Left ventricle myocardium inferior (tissue), 1 donor: ENCODE measurements at regions not wholly inside any gene's neighbourhood (a gene's known extent, or its start where the extent isn't known, plus 50 kb on each side); places are given as distances from the start of the nearest gene placed in this dataset.

Source experiments
- DNase-seq: peaks from one replicate; pipeline ENCODE4 v3.0.0-alpha.2; 2020
- H3K27ac ChIP-seq: fragments of 200-600 bp; replicated peaks from 2 replicates; pipeline ENCODE4 v1.8.0; 2021
- H3K27me3 ChIP-seq: fragments of 200-600 bp; 2 replicates; pipeline ENCODE4 v1.8.0; 2021; ENCODE audit warnings: low read depth
- H3K36me3 ChIP-seq: fragments of 200-600 bp; 2 replicates; pipeline ENCODE4 v1.8.0; 2021
- H3K4me1 ChIP-seq: fragments of 200-600 bp; 2 replicates; pipeline ENCODE4 v1.8.0; 2021
- H3K4me3 ChIP-seq: fragments of 200-600 bp; 2 replicates; pipeline ENCODE4 v1.8.0; 2021; ENCODE audit warnings: mild to moderate bottlenecking, moderate library complexity
- H3K9me3 ChIP-seq: fragments of 200-600 bp; replicated peaks from 2 replicates; pipeline ENCODE4 v1.8.0; 2021
- intact Hi-C: fragments of 100-400 bp; cut with micrococcal nuclease; formaldehyde crosslinking; loops from one replicate; pipeline ENCODE4 v1.11.0; 2022
- TF ChIP-seq, protein P1 (sequence below): fragments of 200-600 bp; IDR thresholded peaks from 2 replicates; pipeline ENCODE4 v1.8.0; 2021; ENCODE audit warnings: antibody characterized with exemption, mild to moderate bottlenecking, borderline replicate concordance
- donor health status: DM: no; HTN: yes; CAD: no; lungs with severe emphysema.

DNA sequence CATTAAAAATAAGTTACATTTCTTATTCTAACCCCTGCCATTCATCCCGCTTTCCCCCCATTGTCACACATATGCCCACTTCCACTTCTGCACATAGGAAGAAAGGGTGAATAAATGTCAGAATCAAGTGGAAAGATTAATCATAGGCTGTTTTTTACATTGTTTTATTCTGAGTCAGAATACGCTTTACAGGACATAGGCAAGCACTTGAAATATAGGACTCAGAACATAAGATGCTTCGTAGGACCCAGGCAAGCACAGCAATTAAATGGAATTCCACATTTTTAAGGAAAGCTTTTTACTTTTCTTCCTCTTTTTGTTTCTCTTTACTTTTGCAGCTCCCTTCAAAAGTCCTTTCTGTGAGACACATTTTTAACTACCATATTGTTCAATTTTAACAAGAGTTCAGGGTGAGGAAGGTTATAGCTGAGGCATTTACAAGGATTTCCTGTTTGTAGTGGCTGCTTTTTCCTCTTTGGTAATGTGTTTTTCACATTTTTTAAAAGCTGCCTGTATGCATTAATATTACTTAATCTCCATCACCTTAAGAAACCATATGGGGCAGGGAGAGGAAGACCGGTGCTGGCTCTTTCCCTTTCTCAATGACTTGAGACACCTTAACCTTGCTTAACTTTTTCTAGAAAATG, 130.0 kb downstream of the TES start:
- TF ChIP-seq, protein P1, sequence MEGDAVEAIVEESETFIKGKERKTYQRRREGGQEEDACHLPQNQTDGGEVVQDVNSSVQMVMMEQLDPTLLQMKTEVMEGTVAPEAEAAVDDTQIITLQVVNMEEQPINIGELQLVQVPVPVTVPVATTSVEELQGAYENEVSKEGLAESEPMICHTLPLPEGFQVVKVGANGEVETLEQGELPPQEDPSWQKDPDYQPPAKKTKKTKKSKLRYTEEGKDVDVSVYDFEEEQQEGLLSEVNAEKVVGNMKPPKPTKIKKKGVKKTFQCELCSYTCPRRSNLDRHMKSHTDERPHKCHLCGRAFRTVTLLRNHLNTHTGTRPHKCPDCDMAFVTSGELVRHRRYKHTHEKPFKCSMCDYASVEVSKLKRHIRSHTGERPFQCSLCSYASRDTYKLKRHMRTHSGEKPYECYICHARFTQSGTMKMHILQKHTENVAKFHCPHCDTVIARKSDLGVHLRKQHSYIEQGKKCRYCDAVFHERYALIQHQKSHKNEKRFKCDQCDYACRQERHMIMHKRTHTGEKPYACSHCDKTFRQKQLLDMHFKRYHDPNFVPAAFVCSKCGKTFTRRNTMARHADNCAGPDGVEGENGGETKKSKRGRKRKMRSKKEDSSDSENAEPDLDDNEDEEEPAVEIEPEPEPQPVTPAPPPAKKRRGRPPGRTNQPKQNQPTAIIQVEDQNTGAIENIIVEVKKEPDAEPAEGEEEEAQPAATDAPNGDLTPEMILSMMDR: no peak
- no peaks in the 10 kb centered on the region for H3K27me3 ChIP-seq
- H3K27ac ChIP-seq: peak overlapping the region; percentile 57
- no peaks in the 10 kb centered on the region for H3K36me3 ChIP-seq
- H3K9me3 ChIP-seq: peaks cover 9% of the 10 kb centered on the region
- peaks cover 27% of the 10 kb centered on the region for H3K4me1 ChIP-seq
- no peak overlapping the region for H3K4me3 ChIP-seq
- intact Hi-C loops: loop anchor here (5.0 kb wide), 1 partner anchor 73 kb away; no protein-coding TSS in a partner anchor
- no peak for DNase-seq

DNA sequence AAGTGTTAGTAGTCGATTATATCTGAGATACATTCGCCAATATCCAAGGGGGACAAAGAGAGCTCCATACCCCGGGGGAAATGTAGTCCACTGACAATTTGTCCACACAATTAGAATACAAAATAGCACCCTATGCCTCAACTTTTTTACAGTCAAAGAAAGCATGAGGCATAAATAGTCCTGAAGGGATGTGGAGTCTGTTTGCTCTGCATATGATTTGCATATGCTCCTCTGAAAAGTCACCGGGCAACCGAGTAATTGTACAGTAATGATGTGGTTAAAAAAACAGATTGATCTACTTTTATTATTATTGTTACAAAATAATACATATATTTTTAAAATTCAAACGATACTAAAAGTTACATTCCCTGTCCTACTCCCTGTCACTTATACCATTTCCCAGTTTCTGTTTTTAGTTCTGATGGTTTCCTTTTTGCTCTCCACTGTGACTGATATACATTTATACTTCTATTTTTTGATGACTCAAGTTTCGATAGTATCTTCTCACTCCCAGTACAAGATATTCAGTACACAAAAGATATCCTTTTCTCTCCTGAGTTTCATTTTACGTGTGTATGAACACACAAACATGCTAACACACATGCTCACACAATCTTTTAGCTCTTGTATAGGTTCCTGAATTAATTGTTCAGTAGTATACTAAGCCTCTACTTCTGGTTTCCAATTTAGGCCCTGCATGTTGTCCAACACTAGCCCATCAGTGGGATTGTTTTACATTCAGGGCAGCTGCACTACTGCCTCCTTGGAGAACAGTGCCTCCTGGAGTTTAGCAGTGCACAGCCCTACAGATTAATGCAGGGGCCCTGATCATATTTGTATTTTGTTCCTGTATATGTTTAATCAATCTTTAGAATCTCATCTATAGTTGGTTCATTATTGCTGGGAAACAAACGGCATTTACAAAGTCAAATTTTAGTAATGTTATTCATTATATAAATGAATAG, 130.9 kb downstream of the TES start:
- H3K36me3 ChIP-seq: no peaks in the 10 kb centered on the region
- peak overlapping the region; percentile 57 for H3K27ac ChIP-seq
- TF ChIP-seq, protein P1: peak; percentile 46
- intact Hi-C loops: loop anchor here (5.0 kb wide), 1 partner anchor 74 kb away; no protein-coding TSS in a partner anchor
- no peak for DNase-seq
- no peak overlapping the region for H3K4me3 ChIP-seq
- H3K4me1 ChIP-seq: peaks cover 27% of the 10 kb centered on the region
- no peaks in the 10 kb centered on the region for H3K27me3 ChIP-seq
- H3K9me3 ChIP-seq: peaks cover 10% of the 10 kb centered on the region

DNA sequence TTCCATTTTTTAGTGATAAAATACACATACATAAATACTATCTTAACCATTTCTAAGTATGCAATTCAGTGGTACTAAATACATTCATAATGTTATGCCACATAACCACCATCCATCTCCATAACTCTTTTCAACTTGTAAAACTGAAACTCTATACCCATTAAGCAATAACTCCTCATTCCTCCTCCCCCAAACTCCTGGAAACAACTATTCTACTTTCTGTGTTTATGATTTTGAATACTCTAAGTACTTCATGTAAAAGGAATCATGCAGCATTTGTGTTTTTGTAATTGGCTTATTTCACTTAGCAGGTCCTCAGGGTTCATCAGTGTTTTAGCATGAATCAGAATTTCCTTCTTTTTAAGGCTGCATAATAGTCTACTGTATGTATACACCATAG, 131.8 kb downstream of the TES start:
- no peak overlapping the region for H3K4me3 ChIP-seq
- H3K36me3 ChIP-seq: no peaks in the 10 kb centered on the region
- H3K4me1 ChIP-seq: peaks cover 27% of the 10 kb centered on the region
- H3K27ac ChIP-seq: no peak overlapping the region
- peaks cover 15% of the 10 kb centered on the region for H3K9me3 ChIP-seq
- intact Hi-C loops: loop anchor here (5.0 kb wide), 1 partner anchor 75 kb away; no protein-coding TSS in a partner anchor
- H3K27me3 ChIP-seq: no peaks in the 10 kb centered on the region
- DNase-seq: no peak
- TF ChIP-seq, protein P1: no peak

DNA sequence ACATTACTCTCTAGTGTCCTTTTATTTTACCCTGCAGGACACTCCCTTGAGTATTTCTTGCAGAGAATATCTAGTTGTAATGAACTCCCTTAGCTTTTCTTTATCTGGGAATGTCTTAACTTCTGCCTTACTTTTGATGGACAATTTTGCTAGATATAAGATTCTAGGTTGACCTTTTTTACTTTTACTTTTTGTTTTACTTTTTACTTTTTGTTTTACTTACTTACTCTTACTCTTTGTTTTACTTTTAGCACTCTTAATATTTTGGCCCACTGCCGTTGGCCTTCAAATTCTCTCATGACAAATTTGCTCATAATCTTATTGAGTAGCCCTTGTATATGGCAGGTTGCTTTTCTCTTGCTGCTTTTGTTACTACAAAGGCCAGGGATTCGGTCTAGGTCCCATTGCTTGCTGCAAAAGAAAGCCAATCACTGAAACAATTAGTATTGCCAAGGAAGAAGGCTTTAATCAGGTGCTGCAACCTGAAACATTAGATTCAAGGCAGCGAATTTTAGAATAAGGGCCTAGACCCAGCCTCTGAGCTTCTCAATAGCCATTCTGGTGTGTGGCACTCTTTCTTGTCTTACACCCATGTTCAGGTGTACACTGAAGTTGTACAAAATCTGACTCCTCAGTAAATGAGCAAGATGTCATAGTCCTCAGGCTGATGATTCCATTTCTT, 137.0 kb downstream of the TES start:
- no peaks in the 10 kb centered on the region for H3K27me3 ChIP-seq
- TF ChIP-seq, protein P1: no peak
- no peak overlapping the region for H3K27ac ChIP-seq
- H3K9me3 ChIP-seq: peaks cover 15% of the 10 kb centered on the region
- no peaks in the 10 kb centered on the region for H3K36me3 ChIP-seq
- H3K4me3 ChIP-seq: no peak overlapping the region
- DNase-seq: no peak
- intact Hi-C loops: no loop called here
- no peaks in the 10 kb centered on the region for H3K4me1 ChIP-seq

DNA sequence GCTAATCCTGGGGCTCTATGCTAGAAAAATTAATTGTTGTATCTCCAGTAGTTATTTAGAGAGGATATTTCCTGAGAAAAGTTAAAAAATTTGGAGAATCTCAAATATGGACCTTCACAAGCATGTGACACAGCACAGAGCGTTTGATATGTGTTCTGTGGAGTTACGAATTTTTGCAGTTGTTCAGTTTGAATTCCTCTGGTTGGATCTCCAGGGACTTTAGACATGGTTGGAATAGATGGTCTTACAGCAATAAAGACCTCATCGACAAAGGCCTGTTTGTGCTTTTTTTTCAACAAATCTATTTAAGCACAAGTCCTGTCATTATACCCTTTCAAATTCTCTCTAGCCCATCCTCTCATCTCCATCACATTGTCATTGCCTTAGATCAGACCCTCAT, 138.0 kb downstream of the TES start:
- TF ChIP-seq, protein P1: no peak
- no peaks in the 10 kb centered on the region for H3K27me3 ChIP-seq
- H3K4me3 ChIP-seq: no peak overlapping the region
- H3K27ac ChIP-seq: no peak overlapping the region
- DNase-seq: no peak
- peaks cover 6% of the 10 kb centered on the region for H3K4me1 ChIP-seq
- H3K36me3 ChIP-seq: no peaks in the 10 kb centered on the region
- H3K9me3 ChIP-seq: peaks cover 13% of the 10 kb centered on the region
- intact Hi-C loops: no loop called here
